Neural cell (in vitro differentiated cells): ENCODE measurements at regions not wholly inside any gene's neighbourhood (a gene's known extent, or its start where the extent isn't known, plus 50 kb on each side); places are given as distances from the start of the nearest gene placed in this dataset.

Experiments used
- EP300 ChIP-seq: fragments of 450-650 bp; conservative IDR thresholded peaks from 2 replicates; pipeline ENCODE4 v1.6.1; 2014; ENCODE audit warnings: antibody characterized with exemption, mild to moderate bottlenecking, moderate library complexity; ENCODE audit not compliant: poor library complexity, severe bottlenecking
- EZH2 ChIP-seq: fragments of 200-600, 300-800 bp; shearing (Covaris generic), sonication (generic); IDR thresholded peaks from 2 replicates; pipeline ENCODE4 v1.6.1; 2014; ENCODE audit warnings: antibody characterized with exemption, low read length, borderline replicate concordance, mild to moderate bottlenecking; ENCODE audit not compliant: insufficient read depth, poor library complexity, severe bottlenecking
- POLR2AphosphoS5 ChIP-seq: IDR thresholded peaks from 2 replicates; pipeline ENCODE4 v1.6.1; 2012
- RAD21 ChIP-seq: fragments of 450-650 bp; conservative IDR thresholded peaks from 2 replicates; pipeline ENCODE4 v1.6.1; 2014; ENCODE audit warnings: antibody characterized with exemption, mild to moderate bottlenecking, moderate library complexity
- TAF1 ChIP-seq: IDR thresholded peaks from 2 replicates; pipeline ENCODE4 v1.6.1; 2012; ENCODE audit warnings: low read depth
- TF ChIP-seq, protein P1 (sequence below): fragments of 450-650 bp; IDR thresholded peaks from 2 replicates; pipeline ENCODE4 v1.5.1; 2014; ENCODE audit warnings: antibody characterized with exemption, mild to moderate bottlenecking, moderate library complexity; ENCODE audit not compliant: poor library complexity, severe bottlenecking
- TF ChIP-seq, protein P2 (sequence below): IDR thresholded peaks from 2 replicates; pipeline ENCODE4 v1.6.1; 2012; ENCODE audit warnings: borderline replicate concordance

DNA sequence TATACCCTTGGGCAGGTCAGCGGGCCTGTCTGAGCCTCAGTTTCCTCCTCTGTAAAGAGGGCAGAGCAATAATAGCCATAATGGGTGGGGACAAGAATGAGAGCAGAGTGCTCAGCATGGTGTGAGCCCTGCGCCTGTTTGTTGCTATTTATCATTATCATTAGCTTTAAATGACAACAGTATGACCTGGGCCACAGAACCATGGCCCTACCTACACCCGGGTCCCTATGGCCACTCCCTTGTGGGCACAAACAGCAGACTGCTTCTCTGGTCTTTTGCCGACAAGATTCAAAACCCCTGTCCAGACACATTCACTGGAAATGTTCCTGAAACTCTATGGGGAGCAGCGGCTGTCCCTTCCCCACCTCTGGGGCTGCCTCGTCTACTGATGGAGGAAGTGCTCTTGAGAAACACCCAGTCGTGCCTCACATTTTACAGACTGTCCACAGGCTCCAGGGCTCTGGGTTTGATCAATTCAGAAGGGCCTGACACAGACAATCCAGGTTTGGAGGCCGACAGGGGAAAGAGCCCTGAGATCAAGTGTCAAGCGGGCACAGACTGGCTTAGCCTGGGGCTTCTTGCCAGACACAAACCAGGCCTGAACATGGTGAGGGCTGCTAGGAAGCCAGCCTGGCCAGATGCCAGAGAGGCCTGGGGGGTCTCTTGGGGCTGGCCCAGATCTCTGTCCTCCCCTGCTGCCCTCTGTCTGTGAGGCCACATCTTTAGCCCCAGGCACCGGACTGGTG, 112.5 kb upstream of the CD82 start:
- no peak for TF ChIP-seq RAD21
- TF ChIP-seq, protein P1, sequence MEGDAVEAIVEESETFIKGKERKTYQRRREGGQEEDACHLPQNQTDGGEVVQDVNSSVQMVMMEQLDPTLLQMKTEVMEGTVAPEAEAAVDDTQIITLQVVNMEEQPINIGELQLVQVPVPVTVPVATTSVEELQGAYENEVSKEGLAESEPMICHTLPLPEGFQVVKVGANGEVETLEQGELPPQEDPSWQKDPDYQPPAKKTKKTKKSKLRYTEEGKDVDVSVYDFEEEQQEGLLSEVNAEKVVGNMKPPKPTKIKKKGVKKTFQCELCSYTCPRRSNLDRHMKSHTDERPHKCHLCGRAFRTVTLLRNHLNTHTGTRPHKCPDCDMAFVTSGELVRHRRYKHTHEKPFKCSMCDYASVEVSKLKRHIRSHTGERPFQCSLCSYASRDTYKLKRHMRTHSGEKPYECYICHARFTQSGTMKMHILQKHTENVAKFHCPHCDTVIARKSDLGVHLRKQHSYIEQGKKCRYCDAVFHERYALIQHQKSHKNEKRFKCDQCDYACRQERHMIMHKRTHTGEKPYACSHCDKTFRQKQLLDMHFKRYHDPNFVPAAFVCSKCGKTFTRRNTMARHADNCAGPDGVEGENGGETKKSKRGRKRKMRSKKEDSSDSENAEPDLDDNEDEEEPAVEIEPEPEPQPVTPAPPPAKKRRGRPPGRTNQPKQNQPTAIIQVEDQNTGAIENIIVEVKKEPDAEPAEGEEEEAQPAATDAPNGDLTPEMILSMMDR: no peak
- TF ChIP-seq EP300: no peak
- no peak for TF ChIP-seq POLR2AphosphoS5
- no peak for TF ChIP-seq EZH2
- TF ChIP-seq, protein P2, sequence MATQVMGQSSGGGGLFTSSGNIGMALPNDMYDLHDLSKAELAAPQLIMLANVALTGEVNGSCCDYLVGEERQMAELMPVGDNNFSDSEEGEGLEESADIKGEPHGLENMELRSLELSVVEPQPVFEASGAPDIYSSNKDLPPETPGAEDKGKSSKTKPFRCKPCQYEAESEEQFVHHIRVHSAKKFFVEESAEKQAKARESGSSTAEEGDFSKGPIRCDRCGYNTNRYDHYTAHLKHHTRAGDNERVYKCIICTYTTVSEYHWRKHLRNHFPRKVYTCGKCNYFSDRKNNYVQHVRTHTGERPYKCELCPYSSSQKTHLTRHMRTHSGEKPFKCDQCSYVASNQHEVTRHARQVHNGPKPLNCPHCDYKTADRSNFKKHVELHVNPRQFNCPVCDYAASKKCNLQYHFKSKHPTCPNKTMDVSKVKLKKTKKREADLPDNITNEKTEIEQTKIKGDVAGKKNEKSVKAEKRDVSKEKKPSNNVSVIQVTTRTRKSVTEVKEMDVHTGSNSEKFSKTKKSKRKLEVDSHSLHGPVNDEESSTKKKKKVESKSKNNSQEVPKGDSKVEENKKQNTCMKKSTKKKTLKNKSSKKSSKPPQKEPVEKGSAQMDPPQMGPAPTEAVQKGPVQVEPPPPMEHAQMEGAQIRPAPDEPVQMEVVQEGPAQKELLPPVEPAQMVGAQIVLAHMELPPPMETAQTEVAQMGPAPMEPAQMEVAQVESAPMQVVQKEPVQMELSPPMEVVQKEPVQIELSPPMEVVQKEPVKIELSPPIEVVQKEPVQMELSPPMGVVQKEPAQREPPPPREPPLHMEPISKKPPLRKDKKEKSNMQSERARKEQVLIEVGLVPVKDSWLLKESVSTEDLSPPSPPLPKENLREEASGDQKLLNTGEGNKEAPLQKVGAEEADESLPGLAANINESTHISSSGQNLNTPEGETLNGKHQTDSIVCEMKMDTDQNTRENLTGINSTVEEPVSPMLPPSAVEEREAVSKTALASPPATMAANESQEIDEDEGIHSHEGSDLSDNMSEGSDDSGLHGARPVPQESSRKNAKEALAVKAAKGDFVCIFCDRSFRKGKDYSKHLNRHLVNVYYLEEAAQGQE: no peak
- no peak for TF ChIP-seq TAF1
